ENCODE measurements at regions not wholly inside any gene's neighbourhood (a gene's known extent, or its start where the extent isn't known, plus 50 kb on each side); places are given as distances from the start of the nearest gene placed in this dataset.

- DNase-seq: no peak
Observed at GRCh38 chr6:95784019-95784418, 206.7 kb downstream of the MANEA start.

GRCh38 chr6:95784869-95785268 lies 207.5 kb downstream of the MANEA start:
- DNase-seq: no peak

- DNase-seq: no peak
Observed at GRCh38 chr6:95785785-95786184, 208.4 kb downstream of the MANEA start.

GRCh38 chr6:95786802-95787201 lies 209.5 kb downstream of the MANEA start:
- no peak for DNase-seq

GRCh38 chr6:95790787-95791186 lies 213.5 kb downstream of the MANEA start:
- DNase-seq: no peak

- no peak for DNase-seq
Observed at GRCh38 chr6:95794749-95795148, 217.4 kb downstream of the MANEA start.

- DNase-seq: no peak
Observed at GRCh38 chr6:95795927-95796326, 218.6 kb downstream of the MANEA start.

GRCh38 chr6:95797054-95797453 lies 218.7 kb upstream of the FUT9 start:
- DNase-seq: no peak

- no peak for DNase-seq
Observed at GRCh38 chr6:95802978-95803377, 212.8 kb upstream of the FUT9 start.

- DNase-seq: no peak
Observed at GRCh38 chr6:95803889-95804288, 211.9 kb upstream of the FUT9 start.

- DNase-seq: no peak
Observed at GRCh38 chr6:95804847-95805541, 210.8 kb upstream of the FUT9 start.

- no peak for DNase-seq
Observed at GRCh38 chr6:95805699-95806098, 210.1 kb upstream of the FUT9 start.

- no peak for DNase-seq
Observed at GRCh38 chr6:95815389-95816056, 200.3 kb upstream of the FUT9 start.

- no peak for DNase-seq
Observed at GRCh38 chr6:95819461-95819860, 196.3 kb upstream of the FUT9 start.

GRCh38 chr6:95819939-95820338 lies 195.8 kb upstream of the FUT9 start:
- DNase-seq: no peak

GRCh38 chr6:95830859-95831557 lies 184.8 kb upstream of the FUT9 start:
- no peak for DNase-seq

- DNase-seq: no peak
Observed at GRCh38 chr6:95837890-95838289, 177.9 kb upstream of the FUT9 start.

GRCh38 chr6:95841560-95841959 lies 174.2 kb upstream of the FUT9 start:
- DNase-seq: no peak

- DNase-seq: no peak
Observed at GRCh38 chr6:95846652-95847051, 169.1 kb upstream of the FUT9 start.

- DNase-seq: no peak
Observed at GRCh38 chr6:95847061-95847460, 168.7 kb upstream of the FUT9 start.

- DNase-seq: no peak
Observed at GRCh38 chr6:95848717-95849116, 167.1 kb upstream of the FUT9 start.

GRCh38 chr6:95856876-95857364 lies 158.9 kb upstream of the FUT9 start:
- DNase-seq: no peak

- no peak for DNase-seq
Observed at GRCh38 chr6:95865857-95866256, 149.9 kb upstream of the FUT9 start.

- no peak for DNase-seq
Observed at GRCh38 chr6:95866732-95867131, 149.0 kb upstream of the FUT9 start.

All from stimulated activated CD8-positive, alpha-beta memory T cell treated with anti-CD3 and anti-CD28 coated beads, Interleukin-4, amount 100 ng/mL, for 48 hours (primary cell).